HG03108 (cell line): ENCODE measurements at regions not wholly inside any gene's neighbourhood (a gene's known extent, or its start where the extent isn't known, plus 50 kb on each side); places are given as distances from the start of the nearest gene placed in this dataset.
A peak's percentile ranks its signal among the peaks of the same experiment; 100 is the strongest.

ENCODE experiments used
- ATAC-seq: cut with Tn5 transposase; IDR thresholded peaks from one replicate; pipeline ENCODE4 v1.9.1; 2021; ENCODE audit warnings: moderate library complexity; ENCODE audit not compliant: unreplicated experiment

DNA sequence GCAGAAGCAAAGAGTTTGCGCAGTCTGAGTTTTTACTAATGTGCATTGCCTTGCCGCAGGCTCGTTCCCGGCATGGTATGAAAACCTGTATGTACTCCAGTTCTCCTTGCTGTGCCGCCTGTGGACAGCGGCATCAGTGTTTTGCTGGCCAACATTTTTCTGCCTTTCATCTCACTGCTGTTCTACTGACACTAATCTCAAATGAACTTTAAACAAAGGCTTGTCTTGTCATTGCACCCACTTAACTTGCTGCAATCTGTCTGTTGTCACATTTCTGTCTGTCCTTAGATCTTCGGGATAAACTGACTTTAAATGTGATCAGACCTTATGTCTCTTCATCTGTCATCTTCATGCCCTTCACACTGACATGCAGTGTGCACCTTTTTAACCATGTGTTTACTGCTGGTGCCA, 71.7 kb upstream of the ZNRF2 start:
- ATAC-seq = no peak

DNA sequence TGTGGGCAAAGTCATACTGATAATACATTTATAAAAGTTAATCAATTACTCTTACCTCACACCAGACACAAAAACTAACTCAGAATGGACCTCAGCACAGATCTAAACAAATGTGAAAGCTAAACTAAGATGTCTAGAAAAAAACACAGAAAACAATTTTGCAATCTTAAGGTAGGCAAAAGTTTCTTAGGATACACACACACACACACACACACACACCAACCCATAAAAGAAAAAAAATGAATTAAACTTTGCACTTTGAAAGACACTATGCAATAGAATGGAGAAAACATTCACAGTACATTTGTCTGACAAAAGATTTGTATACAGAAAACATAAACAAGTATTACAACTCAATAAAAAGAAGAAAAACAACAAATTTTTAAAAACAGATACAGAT, 70.8 kb upstream of the ZNRF2 start:
- no peak for ATAC-seq

DNA sequence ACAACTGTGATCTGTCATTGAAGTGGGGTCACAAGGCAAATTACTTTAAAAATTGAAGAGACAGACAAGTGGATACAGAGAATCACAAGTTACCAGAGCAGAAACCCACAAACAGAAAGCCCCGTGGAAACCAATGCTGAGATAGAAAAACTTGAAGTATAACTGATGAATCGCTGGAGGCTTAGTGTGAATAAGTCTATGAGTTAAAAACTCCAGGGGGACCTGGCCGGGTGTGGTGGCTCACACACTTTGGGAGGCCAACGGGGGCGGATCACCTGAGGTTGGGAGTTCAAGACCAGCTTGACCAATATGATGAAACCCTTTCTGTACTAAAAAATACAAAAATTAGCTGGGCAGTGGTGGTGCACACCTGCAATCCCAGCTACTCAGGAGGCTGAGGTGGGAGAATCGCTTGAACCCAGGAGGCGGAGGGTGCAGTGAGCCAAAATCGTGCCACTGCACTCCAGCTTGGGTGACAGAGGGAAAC, 69.7 kb upstream of the ZNRF2 start:
- ATAC-seq = peak; percentile 65

GRCh38 chr7:30221764-30222163, 62.6 kb upstream of the ZNRF2 start:
- ATAC-seq = no peak

DNA sequence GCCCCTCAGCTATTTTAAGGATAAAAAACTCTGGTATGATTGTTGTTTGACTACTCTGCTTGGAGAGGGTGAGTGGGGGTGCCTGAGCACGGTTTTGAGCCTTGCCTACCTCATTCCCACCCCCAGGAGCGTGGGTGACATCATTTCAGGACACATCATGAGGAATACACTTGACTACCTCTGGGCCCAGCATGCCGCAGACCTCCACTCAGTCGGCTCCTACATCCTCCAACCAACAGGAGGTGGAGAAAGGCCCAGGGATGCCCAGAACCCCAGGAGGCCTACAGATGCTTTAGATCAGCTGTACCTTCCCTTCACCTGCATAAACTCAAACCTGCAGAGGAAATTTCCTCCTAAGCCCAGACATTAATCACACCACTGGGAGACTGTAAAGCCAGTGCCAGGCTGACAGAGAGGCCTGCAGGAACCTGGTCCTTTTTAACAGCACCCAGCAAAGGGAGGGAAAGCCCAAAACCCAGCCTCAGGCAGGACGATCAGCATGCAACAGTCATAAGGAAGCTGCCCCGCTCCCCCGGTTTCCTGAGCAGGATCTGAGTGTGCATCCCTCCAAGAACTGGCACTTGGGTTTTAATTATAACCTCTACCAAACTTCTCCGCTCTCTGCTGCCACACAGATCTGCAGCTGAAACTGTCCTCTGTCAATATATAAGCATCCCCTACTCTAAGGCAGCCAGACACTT, 61.7 kb upstream of the ZNRF2 start:
- no peak for ATAC-seq

GRCh38 chr7:30223896-30224295, 60.5 kb upstream of the ZNRF2 start:
- ATAC-seq = no peak

DNA sequence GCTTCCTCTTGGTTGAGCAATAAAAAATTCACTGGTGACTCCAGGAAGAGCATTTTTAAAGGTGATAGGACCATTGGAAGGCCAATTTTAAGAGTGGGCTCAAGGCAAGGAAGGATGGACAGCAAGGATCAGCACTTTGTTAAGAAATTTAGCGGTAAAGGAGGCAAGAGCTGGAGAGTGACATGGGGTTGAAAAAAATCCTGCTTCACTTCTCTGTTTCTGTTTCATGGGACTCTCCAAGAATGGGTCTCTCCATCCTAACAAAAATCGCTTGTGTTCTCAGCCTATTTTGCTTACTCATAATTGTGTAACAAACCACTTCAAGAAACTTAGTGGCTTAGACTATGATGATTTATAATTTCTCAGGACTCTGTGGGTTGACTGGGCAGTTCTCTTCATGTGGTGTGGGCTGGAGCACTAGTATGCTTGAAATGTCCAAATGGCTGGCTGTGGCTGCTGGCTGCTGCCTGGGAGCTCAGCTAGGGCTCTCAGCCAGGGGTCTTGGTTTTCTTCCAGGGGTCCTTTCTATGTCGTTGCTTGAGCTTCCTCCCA, 59.8 kb upstream of the ZNRF2 start:
- peak; percentile 38 for ATAC-seq

GRCh38 chr7:30225863-30226613, 58.4 kb upstream of the ZNRF2 start:
- peak; percentile 67 for ATAC-seq

DNA sequence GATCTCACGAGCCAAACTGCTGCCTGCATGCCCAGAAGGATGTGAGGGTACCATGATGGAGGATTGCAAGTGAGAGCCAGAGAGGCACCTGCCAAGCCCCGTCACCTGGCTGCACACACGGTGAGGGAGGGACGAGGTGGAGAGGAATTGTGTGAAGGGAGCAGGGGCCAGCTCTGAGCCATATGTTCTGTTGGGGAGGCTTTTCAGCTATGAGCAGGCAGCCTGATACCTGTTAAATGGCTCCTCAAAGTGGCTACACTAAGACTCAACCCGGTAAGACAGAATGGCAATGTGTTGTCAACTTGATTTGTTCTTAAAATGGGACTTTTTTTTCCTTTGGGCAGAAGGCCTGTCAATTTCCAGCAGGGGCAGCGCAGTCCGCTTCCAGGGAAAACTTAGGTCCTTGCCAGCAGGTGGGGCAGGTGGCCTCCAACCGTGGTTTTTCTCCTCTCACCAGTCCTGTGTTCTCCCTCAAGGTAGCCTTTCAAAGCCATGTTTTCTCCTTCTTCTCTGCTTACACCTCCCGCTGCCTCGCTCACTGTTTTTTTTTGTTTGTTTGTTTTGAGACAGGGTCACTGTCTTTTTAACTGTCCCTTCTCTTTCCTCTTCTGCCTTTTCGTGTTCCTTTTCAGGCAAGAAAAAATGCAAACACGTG, 57.7 kb upstream of the ZNRF2 start:
- ATAC-seq = no peak

- ATAC-seq = no peak
These were observed 53.1 kb upstream of the ZNRF2 start for GRCh38 chr7:30231271-30231670.

DNA sequence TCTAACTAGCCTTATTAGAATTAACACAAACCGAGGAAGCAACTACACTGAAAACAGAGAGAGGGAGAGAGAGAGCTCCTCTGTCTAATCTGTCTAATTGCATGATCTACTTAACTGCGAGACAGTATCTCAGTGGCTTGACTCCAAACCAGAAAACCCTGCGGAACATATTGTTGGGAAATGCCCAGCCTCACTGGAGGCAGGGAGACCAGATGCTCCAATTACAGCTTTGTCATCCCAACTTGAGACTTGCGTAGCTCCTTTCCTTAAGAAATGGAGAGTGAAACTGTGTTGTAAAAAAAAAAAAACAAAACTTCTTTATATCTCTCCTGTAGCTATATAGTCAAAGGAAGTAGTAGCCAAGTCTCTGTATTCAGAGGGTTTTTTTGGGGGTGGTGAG, 52.0 kb upstream of the ZNRF2 start:
- no peak for ATAC-seq
